SJSA1 (cell line): ENCODE measurements at regions not wholly inside any gene's neighbourhood (a gene's known extent, or its start where the extent isn't known, plus 50 kb on each side); places are given as distances from the start of the nearest gene placed in this dataset.
"Not testable (repeated sequence)": the region's sequence is repeated elsewhere in the genome, so short reads cannot be mapped to it uniquely, and the experiment has no call there.

ENCODE experiments used
- DNase-seq, 2 experiments: peaks; one replicate each; pipeline ENCODE4 v3.0.0-alpha.2; 2015 to 2020; ENCODE audit warnings: low spot score in 2 of 2, low read depth in 1 of 2
- H3K27ac ChIP-seq: fragments of 250-450 bp; sonication (Bioruptor Pico); 2 replicates; pipeline ENCODE4 v1.5.1; 2020; ENCODE audit warnings: mild to moderate bottlenecking, moderate library complexity
- H3K27me3 ChIP-seq: fragments of 250-450 bp; sonication (Bioruptor Pico); replicated peaks from 2 replicates; pipeline ENCODE4 v1.5.1; 2020; ENCODE audit warnings: mild to moderate bottlenecking, moderate library complexity
- H3K36me3 ChIP-seq: fragments of 250-450 bp; sonication (Bioruptor Pico); 2 replicates; pipeline ENCODE4 v1.5.1; 2020; ENCODE audit warnings: mild to moderate bottlenecking
- H3K4me1 ChIP-seq: fragments of 250-450 bp; sonication (Bioruptor Pico); replicated peaks from 2 replicates; pipeline ENCODE4 v1.6.1; 2021; ENCODE audit warnings: mild to moderate bottlenecking
- H3K4me3 ChIP-seq: fragments of 250-450 bp; sonication (Bioruptor Pico); 2 replicates; pipeline ENCODE4 v1.5.1; 2020; ENCODE audit warnings: mild to moderate bottlenecking
- H3K9me3 ChIP-seq: fragments of 250-450 bp; sonication (Bioruptor Pico); replicated peaks from 2 replicates; pipeline ENCODE4 v1.5.1; 2020; ENCODE audit warnings: mild to moderate bottlenecking

GRCh38 chr5:165360784-165361542 is 1855.5 kb downstream of the MAT2B start:
- no peaks in the 10 kb centered on the region for H3K27me3 ChIP-seq
- no peak overlapping the region for H3K4me3 ChIP-seq
- no peak overlapping the region for H3K27ac ChIP-seq
- no peak for DNase-seq
- H3K36me3 ChIP-seq: no peaks in the 10 kb centered on the region
- peaks cover 22% of the 10 kb centered on the region for H3K9me3 ChIP-seq
- H3K4me1 ChIP-seq: no peaks in the 10 kb centered on the region

GRCh38 chr5:165370233-165370632 is 1864.8 kb downstream of the MAT2B start:
- no peak overlapping the region for H3K27ac ChIP-seq
- peaks cover 8% of the 10 kb centered on the region; the same call in 1 of the 2 replicates for H3K9me3 ChIP-seq
- DNase-seq: no peak
- H3K36me3 ChIP-seq: no peaks in the 10 kb centered on the region
- H3K4me1 ChIP-seq: no peaks in the 10 kb centered on the region
- H3K4me3 ChIP-seq: no peak overlapping the region
- H3K27me3 ChIP-seq: no peaks in the 10 kb centered on the region

- DNase-seq: no peak
- H3K27ac ChIP-seq: no peak overlapping the region
- H3K4me1 ChIP-seq: no peaks in the 10 kb centered on the region
Observed at GRCh38 chr5:165370794-165371193, 1865.4 kb downstream of the MAT2B start.

GRCh38 chr5:165375201-165375600 is 1869.8 kb downstream of the MAT2B start:
- Histone ChIP-seq H3K27ac (no peak overlapping the region), H3K9me3 (peaks cover 3% of the 10 kb centered on the region; the same call in 1 of the 2 replicates), H3K4me1 (no peaks in the 10 kb centered on the region), H3K27me3 (no peaks in the 10 kb centered on the region), H3K4me3 (no peak overlapping the region), H3K36me3 (no peaks in the 10 kb centered on the region)
- DNase-seq: no peak

More at GRCh38 chr5:165370794-165371193, 1865.4 kb downstream of the MAT2B start:
- no peaks in the 10 kb centered on the region for H3K27me3 ChIP-seq
- H3K9me3 ChIP-seq: peaks cover 3% of the 10 kb centered on the region; the same call in 1 of the 2 replicates
- H3K4me3 ChIP-seq: no peak overlapping the region
- H3K36me3 ChIP-seq: no peaks in the 10 kb centered on the region

GRCh38 chr5:165393839-165394238 is 1888.4 kb downstream of the MAT2B start:
- no peaks in the 10 kb centered on the region for H3K27me3 ChIP-seq

GRCh38 chr5:165397516-165397915 is 1892.1 kb downstream of the MAT2B start:
- no peak for DNase-seq
- H3K36me3 ChIP-seq: no peaks in the 10 kb centered on the region
- no peak overlapping the region for H3K27ac ChIP-seq
- peaks cover 2% of the 10 kb centered on the region for H3K9me3 ChIP-seq
- H3K27me3 ChIP-seq: no peaks in the 10 kb centered on the region
- no peaks in the 10 kb centered on the region for H3K4me1 ChIP-seq
- H3K4me3 ChIP-seq: no peak overlapping the region

More at GRCh38 chr5:165393839-165394238, 1888.4 kb downstream of the MAT2B start:
- Histone ChIP-seq H3K4me1 (no peaks in the 10 kb centered on the region), H3K27ac (no peak overlapping the region), H3K9me3 (no peaks in the 10 kb centered on the region; the same call in 1 of the 2 replicates), H3K36me3 (no peaks in the 10 kb centered on the region), H3K4me3 (no peak overlapping the region)
- no peak for DNase-seq

- Histone ChIP-seq H3K36me3 (no peaks in the 10 kb centered on the region), H3K4me3 (no peak overlapping the region), H3K27me3 (no peaks in the 10 kb centered on the region), H3K9me3 (peaks cover 2% of the 10 kb centered on the region), H3K4me1 (no peaks in the 10 kb centered on the region), H3K27ac (no peak overlapping the region)
- DNase-seq: no peak
Observed at GRCh38 chr5:165400086-165400485, 1894.7 kb downstream of the MAT2B start.

- Histone ChIP-seq H3K4me3 (no peak overlapping the region), H3K4me1 (no peaks in the 10 kb centered on the region), H3K27ac (no peak overlapping the region), H3K36me3 (no peaks in the 10 kb centered on the region), H3K9me3 (peaks cover 8% of the 10 kb centered on the region; the same call in 1 of the 2 replicates), H3K27me3 (no peaks in the 10 kb centered on the region)
- no peak for DNase-seq
Observed at GRCh38 chr5:165404917-165405316, 1899.5 kb downstream of the MAT2B start.

GRCh38 chr5:165405340-165405739 is 1899.9 kb downstream of the MAT2B start:
- Histone ChIP-seq H3K9me3 (peaks cover 8% of the 10 kb centered on the region; the same call in 1 of the 2 replicates), H3K4me3 (no peak overlapping the region), H3K27ac (no peak overlapping the region), H3K27me3 (no peaks in the 10 kb centered on the region), H3K4me1 (no peaks in the 10 kb centered on the region), H3K36me3 (no peaks in the 10 kb centered on the region)
- DNase-seq: no peak

GRCh38 chr5:165407352-165407751 is 1901.9 kb downstream of the MAT2B start:
- Histone ChIP-seq H3K27ac (no peak overlapping the region), H3K27me3 (no peaks in the 10 kb centered on the region), H3K9me3 (0 out of 2 replicates have a peak, but pooled peaks cover 6% of the 10 kb centered on the region), H3K4me3 (no peak overlapping the region), H3K36me3 (no peaks in the 10 kb centered on the region), H3K4me1 (no peaks in the 10 kb centered on the region)
- DNase-seq: no peak

GRCh38 chr5:165410476-165410875 is 1905.1 kb downstream of the MAT2B start:
- Histone ChIP-seq H3K27ac (no peak overlapping the region), H3K36me3 (no peaks in the 10 kb centered on the region), H3K27me3 (no peaks in the 10 kb centered on the region), H3K9me3 (0 out of 2 replicates have a peak, but pooled peaks cover 6% of the 10 kb centered on the region), H3K4me1 (no peaks in the 10 kb centered on the region), H3K4me3 (no peak overlapping the region)
- no peak for DNase-seq

GRCh38 chr5:165411532-165411931 is 1906.1 kb downstream of the MAT2B start:
- not testable (repeated sequence) for H3K9me3 ChIP-seq, H3K27me3 ChIP-seq, H3K4me1 ChIP-seq, DNase-seq, H3K36me3 ChIP-seq, H3K4me3 ChIP-seq, H3K27ac ChIP-seq

GRCh38 chr5:165420493-165420892 is 1915.1 kb downstream of the MAT2B start:
- Histone ChIP-seq H3K27ac (no peak overlapping the region), H3K4me3 (no peak overlapping the region), H3K27me3 (no peaks in the 10 kb centered on the region), H3K4me1 (no peaks in the 10 kb centered on the region), H3K9me3 (peaks cover 3% of the 10 kb centered on the region; the same call in 1 of the 2 replicates), H3K36me3 (no peaks in the 10 kb centered on the region)
- no peak for DNase-seq

- Histone ChIP-seq H3K27ac (no peak overlapping the region), H3K27me3 (no peaks in the 10 kb centered on the region), H3K4me3 (no peak overlapping the region), H3K4me1 (no peaks in the 10 kb centered on the region), H3K9me3 (peaks cover 6% of the 10 kb centered on the region; the same call in 1 of the 2 replicates), H3K36me3 (no peaks in the 10 kb centered on the region)
- DNase-seq: no peak
Observed at GRCh38 chr5:165423697-165424299, 1918.4 kb downstream of the MAT2B start.
